ENCODE measurements at regions not wholly inside any gene's neighbourhood (a gene's known extent, or its start where the extent isn't known, plus 50 kb on each side); places are given as distances from the start of the nearest gene placed in this dataset.

GRCh38 chr16:55933038-55933437 is 57.9 kb upstream of the CES5A start:
- 66 to 86% (median 74%) methylated on average over 3 of the region's 3 CpGs for WGBS, 3 donors
- intact Hi-C loops (cut with DNase I): no loop called here

DNA sequence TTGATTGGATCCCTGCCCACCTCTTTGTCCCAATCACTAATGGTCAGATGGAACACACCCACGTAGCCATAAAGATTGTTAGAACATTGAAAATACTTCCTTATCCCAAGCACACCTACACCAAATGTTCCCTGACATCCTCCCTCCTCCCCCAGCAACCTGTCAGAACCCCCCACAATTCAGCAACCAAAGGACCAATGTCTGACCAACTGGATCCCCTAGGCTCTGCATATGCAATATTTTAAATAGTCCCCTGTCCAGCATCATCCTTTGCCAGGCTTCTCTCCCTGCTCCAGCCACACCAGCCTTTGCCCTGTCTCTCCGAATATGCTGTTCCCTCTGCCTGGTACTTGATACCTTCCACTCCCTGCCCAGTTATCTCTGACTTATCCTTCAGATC is 54.9 kb upstream of the CES5A start:
- WGBS, 3 donors: 62 to 76% (median 74%) methylated on average over 2 of the region's 2 CpGs

More at GRCh38 chr16:55933038-55933437, 57.9 kb upstream of the CES5A start:
- Histone ChIP-seq H3K27ac (no peak overlapping the region), H3K36me3 (no peaks in the 10 kb centered on the region), H3K4me1 (ENCODE audit: insufficient read depth) (no peaks in the 10 kb centered on the region), H3K4me3 (no peak overlapping the region), H3K27me3 (no peaks in the 10 kb centered on the region), H3K9me3 (no peaks in the 10 kb centered on the region)
- TF ChIP-seq EP300 (IDR thresholded peaks at IDR 0.05): no peak
- TF ChIP-seq, protein P1, sequence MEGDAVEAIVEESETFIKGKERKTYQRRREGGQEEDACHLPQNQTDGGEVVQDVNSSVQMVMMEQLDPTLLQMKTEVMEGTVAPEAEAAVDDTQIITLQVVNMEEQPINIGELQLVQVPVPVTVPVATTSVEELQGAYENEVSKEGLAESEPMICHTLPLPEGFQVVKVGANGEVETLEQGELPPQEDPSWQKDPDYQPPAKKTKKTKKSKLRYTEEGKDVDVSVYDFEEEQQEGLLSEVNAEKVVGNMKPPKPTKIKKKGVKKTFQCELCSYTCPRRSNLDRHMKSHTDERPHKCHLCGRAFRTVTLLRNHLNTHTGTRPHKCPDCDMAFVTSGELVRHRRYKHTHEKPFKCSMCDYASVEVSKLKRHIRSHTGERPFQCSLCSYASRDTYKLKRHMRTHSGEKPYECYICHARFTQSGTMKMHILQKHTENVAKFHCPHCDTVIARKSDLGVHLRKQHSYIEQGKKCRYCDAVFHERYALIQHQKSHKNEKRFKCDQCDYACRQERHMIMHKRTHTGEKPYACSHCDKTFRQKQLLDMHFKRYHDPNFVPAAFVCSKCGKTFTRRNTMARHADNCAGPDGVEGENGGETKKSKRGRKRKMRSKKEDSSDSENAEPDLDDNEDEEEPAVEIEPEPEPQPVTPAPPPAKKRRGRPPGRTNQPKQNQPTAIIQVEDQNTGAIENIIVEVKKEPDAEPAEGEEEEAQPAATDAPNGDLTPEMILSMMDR (IDR thresholded peaks at IDR 0.05): no peak
- no peak for TF ChIP-seq POLR2A (IDR thresholded peaks at IDR 0.05)
- no peak for DNase-seq

GRCh38 chr16:55929181-55929580 is 54.0 kb upstream of the CES5A start:
- H3K4me1 ChIP-seq (ENCODE audit: insufficient read depth): no peaks in the 10 kb centered on the region
- 80 to 89% (median 85%) methylated on average over 8 of the region's 8 CpGs for WGBS, 3 donors
- no peak overlapping the region for H3K4me3 ChIP-seq
- TF ChIP-seq EP300 (IDR thresholded peaks at IDR 0.05) (no peak), POLR2A (IDR thresholded peaks at IDR 0.05) (no peak)
- TF ChIP-seq, protein P1 (IDR thresholded peaks at IDR 0.05): no peak
- no peaks in the 10 kb centered on the region for H3K27me3 ChIP-seq
- no peaks in the 10 kb centered on the region for H3K36me3 ChIP-seq
- no peaks in the 10 kb centered on the region for H3K9me3 ChIP-seq
- no peak for DNase-seq
- no peak overlapping the region for H3K27ac ChIP-seq
- intact Hi-C loops (cut with DNase I): no loop called here

More for the DNA sequence above, 54.9 kb upstream of the CES5A start:
- no peaks in the 10 kb centered on the region for H3K4me1 ChIP-seq (ENCODE audit: insufficient read depth)
- no peaks in the 10 kb centered on the region for H3K9me3 ChIP-seq
- no peak overlapping the region for H3K27ac ChIP-seq
- intact Hi-C loops (cut with DNase I): no loop called here
- no peak for DNase-seq
- no peak overlapping the region for H3K4me3 ChIP-seq
- no peaks in the 10 kb centered on the region for H3K27me3 ChIP-seq
- H3K36me3 ChIP-seq: no peaks in the 10 kb centered on the region
- TF ChIP-seq, protein P1 (IDR thresholded peaks at IDR 0.05): no peak
- no peak for TF ChIP-seq POLR2A (IDR thresholded peaks at IDR 0.05)

- Histone ChIP-seq H3K4me3 (no peak overlapping the region), H3K9me3 (no peaks in the 10 kb centered on the region), H3K27me3 (no peaks in the 10 kb centered on the region), H3K36me3 (no peaks in the 10 kb centered on the region), H3K4me1 (ENCODE audit: insufficient read depth) (no peaks in the 10 kb centered on the region), H3K27ac (no peak overlapping the region)
- TF ChIP-seq, protein P1 (IDR thresholded peaks at IDR 0.05): no peak
- TF ChIP-seq POLR2A (IDR thresholded peaks at IDR 0.05): no peak
- TF ChIP-seq EP300 (IDR thresholded peaks at IDR 0.05): no peak
- DNase-seq: no peak
- intact Hi-C loops (cut with DNase I): no loop called here
- WGBS, 3 donors: 30 to 42% (median 34%) methylated on average over 3 of the region's 3 CpGs
Observed at GRCh38 chr16:55925242-55925641, 50.1 kb upstream of the CES5A start.

Data from ovary (tissue), 7 donors.